ENCODE measurements at regions not wholly inside any gene's neighbourhood (a gene's known extent, or its start where the extent isn't known, plus 50 kb on each side); places are given as distances from the start of the nearest gene placed in this dataset.

- H3K9me3 Mint-ChIP-seq, result peaks cover 18% of the 10 kb centered on the region
- DNase-seq (ENCODE audit: low spot score) (peak; percentile 35), ATAC-seq (peak; percentile 79)
- no peak overlapping the region for H3K4me3 Mint-ChIP-seq
- peaks cover 13% of the 10 kb centered on the region for H3K4me1 Mint-ChIP-seq
- peaks cover 9% of the 10 kb centered on the region for H3K36me3 Mint-ChIP-seq
- H3K27ac Mint-ChIP-seq, result no peak overlapping the region
- H3K27me3 Mint-ChIP-seq (ENCODE audit: low read depth), result no peaks in the 10 kb centered on the region
- TF ChIP-seq PREB (CRISPR knock-in tag; IDR thresholded peaks at IDR 0.05; ENCODE audit: borderline replicate concordance), result no peak
- CTCF ChIA-PET, result interaction anchor here (0.7 kb wide), 1 partner anchor 10 kb away, joined by 4 read pairs; no protein-coding TSS in a partner anchor
- POLR2A ChIA-PET, result no interaction called here
These were observed 119.8 kb downstream of the RFX6 start for GRCh38 chr6:116996842-116997241.

DNA sequence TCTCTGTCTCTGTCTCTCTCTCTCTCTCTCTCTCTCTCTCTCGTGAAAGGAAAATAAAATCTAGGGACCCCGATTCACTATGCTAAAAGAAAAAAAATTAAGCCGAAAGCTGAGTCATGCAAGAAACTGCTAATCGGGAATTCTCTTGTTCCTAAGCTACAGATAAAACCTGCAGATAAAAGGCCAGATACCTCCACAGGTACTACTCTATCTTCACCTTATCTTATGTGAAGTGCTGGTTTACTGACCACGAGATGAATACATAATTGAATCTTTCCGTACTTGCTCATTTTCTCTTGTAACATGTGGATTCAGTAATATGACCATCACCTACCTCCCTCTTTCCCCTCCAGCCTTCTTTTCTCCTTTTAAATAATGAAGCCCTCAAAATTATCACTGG is 120.5 kb downstream of the RFX6 start:
- H3K27me3 Mint-ChIP-seq (ENCODE audit: low read depth), result no peaks in the 10 kb centered on the region
- ATAC-seq (no peak), DNase-seq (ENCODE audit: low spot score) (no peak)
- H3K9me3 Mint-ChIP-seq, result peaks cover 18% of the 10 kb centered on the region
- H3K4me1 Mint-ChIP-seq, result peaks cover 13% of the 10 kb centered on the region
- CTCF ChIA-PET, result interaction anchor here (0.7 kb wide), 1 partner anchor 10 kb away, joined by 4 read pairs; no protein-coding TSS in a partner anchor
- H3K4me3 Mint-ChIP-seq, result no peak overlapping the region
- H3K36me3 Mint-ChIP-seq, result peaks cover 9% of the 10 kb centered on the region
- POLR2A ChIA-PET, result no interaction called here
- H3K27ac Mint-ChIP-seq, result no peak overlapping the region
- TF ChIP-seq GTF2I (CRISPR knock-in tag; conservative IDR thresholded peaks at IDR 0.05) (no peak), ERG (CRISPR knock-in tag; IDR thresholded peaks at IDR 0.05) (no peak), ELF4 (CRISPR knock-in tag; IDR thresholded peaks at IDR 0.05; ENCODE audit: low read depth) (no peak), NFATC4 (CRISPR knock-in tag; IDR thresholded peaks at IDR 0.05) (no peak), NFYB (CRISPR knock-in tag; conservative IDR thresholded peaks at IDR 0.05; ENCODE audit: low read depth) (no peak), FOXK1 (CRISPR knock-in tag; IDR thresholded peaks at IDR 0.05) (no peak), USF1 (CRISPR knock-in tag; IDR thresholded peaks at IDR 0.05) (no peak), ZNF219 (CRISPR knock-in tag; IDR thresholded peaks at IDR 0.05; ENCODE audit: borderline replicate concordance) (no peak), ATF1 (CRISPR knock-in tag; IDR thresholded peaks at IDR 0.05) (no peak), ZNF317 (CRISPR knock-in tag; IDR thresholded peaks at IDR 0.05; ENCODE audit: borderline replicate concordance, low read depth) (no peak), E2F5 (CRISPR knock-in tag; IDR thresholded peaks at IDR 0.05) (no peak), ESRRA (CRISPR knock-in tag; IDR thresholded peaks at IDR 0.05; ENCODE audit: borderline replicate concordance) (no peak), CTCF (IDR thresholded peaks at IDR 0.05) (no peak), TP53 (CRISPR knock-in tag; IDR thresholded peaks at IDR 0.05) (no peak), ATF3 (CRISPR knock-in tag; conservative IDR thresholded peaks at IDR 0.05) (no peak)
- TF ChIP-seq, protein P1, sequence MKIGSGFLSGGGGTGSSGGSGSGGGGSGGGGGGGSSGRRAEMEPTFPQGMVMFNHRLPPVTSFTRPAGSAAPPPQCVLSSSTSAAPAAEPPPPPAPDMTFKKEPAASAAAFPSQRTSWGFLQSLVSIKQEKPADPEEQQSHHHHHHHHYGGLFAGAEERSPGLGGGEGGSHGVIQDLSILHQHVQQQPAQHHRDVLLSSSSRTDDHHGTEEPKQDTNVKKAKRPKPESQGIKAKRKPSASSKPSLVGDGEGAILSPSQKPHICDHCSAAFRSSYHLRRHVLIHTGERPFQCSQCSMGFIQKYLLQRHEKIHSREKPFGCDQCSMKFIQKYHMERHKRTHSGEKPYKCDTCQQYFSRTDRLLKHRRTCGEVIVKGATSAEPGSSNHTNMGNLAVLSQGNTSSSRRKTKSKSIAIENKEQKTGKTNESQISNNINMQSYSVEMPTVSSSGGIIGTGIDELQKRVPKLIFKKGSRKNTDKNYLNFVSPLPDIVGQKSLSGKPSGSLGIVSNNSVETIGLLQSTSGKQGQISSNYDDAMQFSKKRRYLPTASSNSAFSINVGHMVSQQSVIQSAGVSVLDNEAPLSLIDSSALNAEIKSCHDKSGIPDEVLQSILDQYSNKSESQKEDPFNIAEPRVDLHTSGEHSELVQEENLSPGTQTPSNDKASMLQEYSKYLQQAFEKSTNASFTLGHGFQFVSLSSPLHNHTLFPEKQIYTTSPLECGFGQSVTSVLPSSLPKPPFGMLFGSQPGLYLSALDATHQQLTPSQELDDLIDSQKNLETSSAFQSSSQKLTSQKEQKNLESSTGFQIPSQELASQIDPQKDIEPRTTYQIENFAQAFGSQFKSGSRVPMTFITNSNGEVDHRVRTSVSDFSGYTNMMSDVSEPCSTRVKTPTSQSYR (CRISPR knock-in tag; IDR thresholded peaks at IDR 0.05), result no peak
- TF ChIP-seq, protein P2, sequence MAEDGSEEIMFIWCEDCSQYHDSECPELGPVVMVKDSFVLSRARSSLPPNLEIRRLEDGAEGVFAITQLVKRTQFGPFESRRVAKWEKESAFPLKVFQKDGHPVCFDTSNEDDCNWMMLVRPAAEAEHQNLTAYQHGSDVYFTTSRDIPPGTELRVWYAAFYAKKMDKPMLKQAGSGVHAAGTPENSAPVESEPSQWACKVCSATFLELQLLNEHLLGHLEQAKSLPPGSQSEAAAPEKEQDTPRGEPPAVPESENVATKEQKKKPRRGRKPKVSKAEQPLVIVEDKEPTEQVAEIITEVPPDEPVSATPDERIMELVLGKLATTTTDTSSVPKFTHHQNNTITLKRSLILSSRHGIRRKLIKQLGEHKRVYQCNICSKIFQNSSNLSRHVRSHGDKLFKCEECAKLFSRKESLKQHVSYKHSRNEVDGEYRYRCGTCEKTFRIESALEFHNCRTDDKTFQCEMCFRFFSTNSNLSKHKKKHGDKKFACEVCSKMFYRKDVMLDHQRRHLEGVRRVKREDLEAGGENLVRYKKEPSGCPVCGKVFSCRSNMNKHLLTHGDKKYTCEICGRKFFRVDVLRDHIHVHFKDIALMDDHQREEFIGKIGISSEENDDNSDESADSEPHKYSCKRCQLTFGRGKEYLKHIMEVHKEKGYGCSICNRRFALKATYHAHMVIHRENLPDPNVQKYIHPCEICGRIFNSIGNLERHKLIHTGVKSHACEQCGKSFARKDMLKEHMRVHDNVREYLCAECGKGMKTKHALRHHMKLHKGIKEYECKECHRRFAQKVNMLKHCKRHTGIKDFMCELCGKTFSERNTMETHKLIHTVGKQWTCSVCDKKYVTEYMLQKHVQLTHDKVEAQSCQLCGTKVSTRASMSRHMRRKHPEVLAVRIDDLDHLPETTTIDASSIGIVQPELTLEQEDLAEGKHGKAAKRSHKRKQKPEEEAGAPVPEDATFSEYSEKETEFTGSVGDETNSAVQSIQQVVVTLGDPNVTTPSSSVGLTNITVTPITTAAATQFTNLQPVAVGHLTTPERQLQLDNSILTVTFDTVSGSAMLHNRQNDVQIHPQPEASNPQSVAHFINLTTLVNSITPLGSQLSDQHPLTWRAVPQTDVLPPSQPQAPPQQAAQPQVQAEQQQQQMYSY (CRISPR knock-in tag; IDR thresholded peaks at IDR 0.05), result no peak
- TF ChIP-seq, protein P3, sequence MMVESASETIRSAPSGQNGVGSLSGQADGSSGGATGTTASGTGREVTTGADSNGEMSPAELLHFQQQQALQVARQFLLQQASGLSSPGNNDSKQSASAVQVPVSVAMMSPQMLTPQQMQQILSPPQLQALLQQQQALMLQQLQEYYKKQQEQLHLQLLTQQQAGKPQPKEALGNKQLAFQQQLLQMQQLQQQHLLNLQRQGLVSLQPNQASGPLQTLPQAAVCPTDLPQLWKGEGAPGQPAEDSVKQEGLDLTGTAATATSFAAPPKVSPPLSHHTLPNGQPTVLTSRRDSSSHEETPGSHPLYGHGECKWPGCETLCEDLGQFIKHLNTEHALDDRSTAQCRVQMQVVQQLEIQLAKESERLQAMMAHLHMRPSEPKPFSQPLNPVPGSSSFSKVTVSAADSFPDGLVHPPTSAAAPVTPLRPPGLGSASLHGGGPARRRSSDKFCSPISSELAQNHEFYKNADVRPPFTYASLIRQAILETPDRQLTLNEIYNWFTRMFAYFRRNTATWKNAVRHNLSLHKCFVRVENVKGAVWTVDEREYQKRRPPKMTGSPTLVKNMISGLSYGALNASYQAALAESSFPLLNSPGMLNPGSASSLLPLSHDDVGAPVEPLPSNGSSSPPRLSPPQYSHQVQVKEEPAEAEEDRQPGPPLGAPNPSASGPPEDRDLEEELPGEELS (CRISPR knock-in tag; IDR thresholded peaks at IDR 0.05), result no peak
